HL-60 (cell line): ENCODE measurements at regions not wholly inside any gene's neighbourhood (a gene's known extent, or its start where the extent isn't known, plus 50 kb on each side); places are given as distances from the start of the nearest gene placed in this dataset.

ENCODE experiments used
- GABPA ChIP-seq: IDR thresholded peaks from 2 replicates; pipeline ENCODE4 v1.6.1; 2012; ENCODE audit warnings: low read depth
- POLR2AphosphoS5 ChIP-seq: IDR thresholded peaks from 2 replicates; pipeline ENCODE4 v1.6.1; 2012; ENCODE audit warnings: low read depth
- SPI1 ChIP-seq: IDR thresholded peaks from 2 replicates; pipeline ENCODE4 v1.6.1; 2012; ENCODE audit warnings: low read depth, mild to moderate bottlenecking, borderline replicate concordance
- TF ChIP-seq, protein P1 (sequence below): IDR thresholded peaks from one replicate; pipeline ENCODE4 v1.5.1; 2011; ENCODE audit warnings: low read length, control low read depth, inconsistent platforms; ENCODE audit not compliant: insufficient read depth
- TF ChIP-seq, protein P2 (sequence below): IDR thresholded peaks from 2 replicates; pipeline ENCODE4 v1.6.1; 2012; ENCODE audit warnings: low read depth; ENCODE audit not compliant: insufficient replicate concordance

DNA sequence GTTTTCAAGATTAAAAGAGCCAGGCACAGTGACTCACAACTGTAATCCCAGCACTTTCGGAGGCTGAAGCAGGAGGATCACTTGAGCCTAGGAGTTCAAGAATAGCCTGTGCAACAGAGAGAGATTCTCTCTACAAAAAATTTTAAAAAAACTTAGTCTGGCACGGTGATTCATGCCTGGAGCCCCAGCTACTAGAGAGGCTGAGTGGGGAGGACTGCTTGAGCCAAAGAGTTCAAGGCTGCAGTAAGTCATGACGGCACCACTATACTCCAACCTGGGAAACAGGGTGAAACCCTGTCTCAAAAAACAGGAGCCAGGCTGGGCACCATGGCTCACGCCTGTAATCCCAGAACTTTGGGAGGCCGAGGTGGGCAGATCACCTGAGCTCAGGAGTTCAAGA is 86.6 kb upstream of the KCTD7 start:
- TF ChIP-seq, protein P1, sequence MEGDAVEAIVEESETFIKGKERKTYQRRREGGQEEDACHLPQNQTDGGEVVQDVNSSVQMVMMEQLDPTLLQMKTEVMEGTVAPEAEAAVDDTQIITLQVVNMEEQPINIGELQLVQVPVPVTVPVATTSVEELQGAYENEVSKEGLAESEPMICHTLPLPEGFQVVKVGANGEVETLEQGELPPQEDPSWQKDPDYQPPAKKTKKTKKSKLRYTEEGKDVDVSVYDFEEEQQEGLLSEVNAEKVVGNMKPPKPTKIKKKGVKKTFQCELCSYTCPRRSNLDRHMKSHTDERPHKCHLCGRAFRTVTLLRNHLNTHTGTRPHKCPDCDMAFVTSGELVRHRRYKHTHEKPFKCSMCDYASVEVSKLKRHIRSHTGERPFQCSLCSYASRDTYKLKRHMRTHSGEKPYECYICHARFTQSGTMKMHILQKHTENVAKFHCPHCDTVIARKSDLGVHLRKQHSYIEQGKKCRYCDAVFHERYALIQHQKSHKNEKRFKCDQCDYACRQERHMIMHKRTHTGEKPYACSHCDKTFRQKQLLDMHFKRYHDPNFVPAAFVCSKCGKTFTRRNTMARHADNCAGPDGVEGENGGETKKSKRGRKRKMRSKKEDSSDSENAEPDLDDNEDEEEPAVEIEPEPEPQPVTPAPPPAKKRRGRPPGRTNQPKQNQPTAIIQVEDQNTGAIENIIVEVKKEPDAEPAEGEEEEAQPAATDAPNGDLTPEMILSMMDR, result no peak
- TF ChIP-seq POLR2AphosphoS5 (no peak), SPI1 (no peak), GABPA (no peak)
- TF ChIP-seq, protein P2, sequence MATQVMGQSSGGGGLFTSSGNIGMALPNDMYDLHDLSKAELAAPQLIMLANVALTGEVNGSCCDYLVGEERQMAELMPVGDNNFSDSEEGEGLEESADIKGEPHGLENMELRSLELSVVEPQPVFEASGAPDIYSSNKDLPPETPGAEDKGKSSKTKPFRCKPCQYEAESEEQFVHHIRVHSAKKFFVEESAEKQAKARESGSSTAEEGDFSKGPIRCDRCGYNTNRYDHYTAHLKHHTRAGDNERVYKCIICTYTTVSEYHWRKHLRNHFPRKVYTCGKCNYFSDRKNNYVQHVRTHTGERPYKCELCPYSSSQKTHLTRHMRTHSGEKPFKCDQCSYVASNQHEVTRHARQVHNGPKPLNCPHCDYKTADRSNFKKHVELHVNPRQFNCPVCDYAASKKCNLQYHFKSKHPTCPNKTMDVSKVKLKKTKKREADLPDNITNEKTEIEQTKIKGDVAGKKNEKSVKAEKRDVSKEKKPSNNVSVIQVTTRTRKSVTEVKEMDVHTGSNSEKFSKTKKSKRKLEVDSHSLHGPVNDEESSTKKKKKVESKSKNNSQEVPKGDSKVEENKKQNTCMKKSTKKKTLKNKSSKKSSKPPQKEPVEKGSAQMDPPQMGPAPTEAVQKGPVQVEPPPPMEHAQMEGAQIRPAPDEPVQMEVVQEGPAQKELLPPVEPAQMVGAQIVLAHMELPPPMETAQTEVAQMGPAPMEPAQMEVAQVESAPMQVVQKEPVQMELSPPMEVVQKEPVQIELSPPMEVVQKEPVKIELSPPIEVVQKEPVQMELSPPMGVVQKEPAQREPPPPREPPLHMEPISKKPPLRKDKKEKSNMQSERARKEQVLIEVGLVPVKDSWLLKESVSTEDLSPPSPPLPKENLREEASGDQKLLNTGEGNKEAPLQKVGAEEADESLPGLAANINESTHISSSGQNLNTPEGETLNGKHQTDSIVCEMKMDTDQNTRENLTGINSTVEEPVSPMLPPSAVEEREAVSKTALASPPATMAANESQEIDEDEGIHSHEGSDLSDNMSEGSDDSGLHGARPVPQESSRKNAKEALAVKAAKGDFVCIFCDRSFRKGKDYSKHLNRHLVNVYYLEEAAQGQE, result no peak
